HG02884 (cell line): ENCODE measurements at regions not wholly inside any gene's neighbourhood (a gene's known extent, or its start where the extent isn't known, plus 50 kb on each side); places are given as distances from the start of the nearest gene placed in this dataset.

ENCODE experiments used
- ATAC-seq: cut with Tn5 transposase; IDR thresholded peaks from one replicate; pipeline ENCODE4 v1.9.1; 2021; ENCODE audit warnings: mild to moderate bottlenecking, moderate library complexity; ENCODE audit not compliant: unreplicated experiment

- ATAC-seq, result no peak
Observed at GRCh38 chr2:38207168-38207567, 131.2 kb upstream of the CYP1B1 start.

- ATAC-seq, result no peak
Observed at GRCh38 chr2:38203446-38203810, 127.5 kb upstream of the CYP1B1 start.

GRCh38 chr2:38202713-38203445 lies 126.9 kb upstream of the CYP1B1 start:
- no peak for ATAC-seq

GRCh38 chr2:38201784-38202183 lies 125.8 kb upstream of the CYP1B1 start:
- ATAC-seq, result no peak

GRCh38 chr2:38200598-38200997 lies 124.6 kb upstream of the CYP1B1 start:
- ATAC-seq, result no peak

GRCh38 chr2:38199127-38199526 lies 123.2 kb upstream of the CYP1B1 start:
- no peak for ATAC-seq

GRCh38 chr2:38194751-38195150 lies 118.8 kb upstream of the CYP1B1 start:
- no peak for ATAC-seq

- ATAC-seq, result no peak
Observed at GRCh38 chr2:38192976-38193375, 117.0 kb upstream of the CYP1B1 start.

- ATAC-seq, result no peak
Observed at GRCh38 chr2:38192046-38192445, 116.1 kb upstream of the CYP1B1 start.

- no peak for ATAC-seq
Observed at GRCh38 chr2:38191516-38191915, 115.6 kb upstream of the CYP1B1 start.

- ATAC-seq, result no peak
Observed at GRCh38 chr2:38190542-38191218, 114.7 kb upstream of the CYP1B1 start.

GRCh38 chr2:38187541-38188011 lies 111.6 kb upstream of the CYP1B1 start:
- no peak for ATAC-seq

GRCh38 chr2:38185012-38185491 lies 109.1 kb upstream of the CYP1B1 start:
- ATAC-seq, result peak; percentile 93

- ATAC-seq, result no peak
Observed at GRCh38 chr2:38182492-38183003, 106.6 kb upstream of the CYP1B1 start.

GRCh38 chr2:38181806-38182491 lies 106.0 kb upstream of the CYP1B1 start:
- no peak for ATAC-seq

GRCh38 chr2:38180754-38181153 lies 104.8 kb upstream of the CYP1B1 start:
- ATAC-seq, result no peak

GRCh38 chr2:38178556-38179419 lies 102.8 kb upstream of the CYP1B1 start:
- ATAC-seq, result no peak

GRCh38 chr2:38178119-38178518 lies 102.2 kb upstream of the CYP1B1 start:
- ATAC-seq, result no peak

- no peak for ATAC-seq
Observed at GRCh38 chr2:38176619-38177021, 100.7 kb upstream of the CYP1B1 start.

GRCh38 chr2:38174646-38175423 lies 98.9 kb upstream of the CYP1B1 start:
- no peak for ATAC-seq
